ENCODE measurements at regions not wholly inside any gene's neighbourhood (a gene's known extent, or its start where the extent isn't known, plus 50 kb on each side); places are given as distances from the start of the nearest gene placed in this dataset.

- Histone ChIP-seq H3K9me3 (ENCODE audit: control insufficient read depth, insufficient read depth, low read depth, low read length) (no peaks in the 10 kb centered on the region), H3K4me2 (ENCODE audit: extremely low read depth, insufficient read depth, low read length) (no peak overlapping the region), H2AFZ (ENCODE audit: low read length) (no peak overlapping the region), H3K9ac (ENCODE audit: insufficient read depth, low read length) (no peak overlapping the region), H3K27me3 (ENCODE audit: control insufficient read depth, insufficient read depth, low read length) (no peaks in the 10 kb centered on the region), H3K27ac (ENCODE audit: insufficient read depth, low read length) (no peak overlapping the region), H3K79me2 (ENCODE audit: control insufficient read depth, insufficient read depth, low read length) (no peaks in the 10 kb centered on the region), H4K20me1 (ENCODE audit: control insufficient read depth, extremely low read depth, insufficient read depth, low read length) (no peaks in the 10 kb centered on the region), H3K36me3 (ENCODE audit: control insufficient read depth, insufficient read depth, low read length) (no peaks in the 10 kb centered on the region), H3K4me3 (replicated peaks in 1 of 4; ENCODE audit: control extremely low read depth in 1 of 4, insufficient read depth in 1 of 4, low read depth in 3 of 4, low read length in 4 of 4) (no peak overlapping the region), H3K4me1 (ENCODE audit: control insufficient read depth, extremely low read depth, insufficient read depth, low read length) (peaks cover 7% of the 10 kb centered on the region)
- no peak for TF ChIP-seq CTCF (conservative IDR thresholded peaks at IDR 0.05 in 1 of 2, IDR thresholded peaks at IDR 0.05 in 1 of 2; ENCODE audit: low read depth in 1 of 2, low read length in 2 of 2)
- no peak for TF ChIP-seq EZH2 (IDR thresholded peaks at IDR 0.05; ENCODE audit: low read length, missing control alignments)
- no peak for DNase-seq (ENCODE audit: low read depth in 2 of 2)
Measured at GRCh38 chr20:12051206-12052163, 133.8 kb downstream of the BTBD3 start.

- DNase-seq (ENCODE audit: low read depth in 2 of 2), result peak; percentile 14 to 87
- TF ChIP-seq EZH2 (IDR thresholded peaks at IDR 0.05; ENCODE audit: low read length, missing control alignments), result no peak
- TF ChIP-seq CTCF (conservative IDR thresholded peaks at IDR 0.05 in 1 of 2, IDR thresholded peaks at IDR 0.05 in 1 of 2; ENCODE audit: low read depth in 1 of 2, low read length in 2 of 2), result no peak
Measured at GRCh38 chr20:12053353-12053752, 135.7 kb downstream of the BTBD3 start.

GRCh38 chr20:12054556-12054955 lies 136.9 kb downstream of the BTBD3 start:
- Histone ChIP-seq H3K9me3 (ENCODE audit: control insufficient read depth, insufficient read depth, low read depth, low read length) (no peaks in the 10 kb centered on the region), H3K4me2 (ENCODE audit: extremely low read depth, insufficient read depth, low read length) (no peak overlapping the region), H3K36me3 (ENCODE audit: control insufficient read depth, insufficient read depth, low read length) (no peaks in the 10 kb centered on the region), H2AFZ (ENCODE audit: low read length) (no peak overlapping the region), H3K27ac (ENCODE audit: insufficient read depth, low read length) (no peak overlapping the region), H3K4me1 (ENCODE audit: control insufficient read depth, extremely low read depth, insufficient read depth, low read length) (no peaks in the 10 kb centered on the region), H3K4me3 (replicated peaks in 1 of 4; ENCODE audit: control extremely low read depth in 1 of 4, insufficient read depth in 1 of 4, low read depth in 3 of 4, low read length in 4 of 4) (no peak overlapping the region), H3K27me3 (ENCODE audit: control insufficient read depth, insufficient read depth, low read length) (no peaks in the 10 kb centered on the region), H3K9ac (ENCODE audit: insufficient read depth, low read length) (no peak overlapping the region), H3K79me2 (ENCODE audit: control insufficient read depth, insufficient read depth, low read length) (no peaks in the 10 kb centered on the region), H4K20me1 (ENCODE audit: control insufficient read depth, extremely low read depth, insufficient read depth, low read length) (no peaks in the 10 kb centered on the region)
- DNase-seq (ENCODE audit: low read depth in 2 of 2), result no peak
- TF ChIP-seq CTCF (conservative IDR thresholded peaks at IDR 0.05 in 1 of 2, IDR thresholded peaks at IDR 0.05 in 1 of 2; ENCODE audit: low read depth in 1 of 2, low read length in 2 of 2) (no peak), EZH2 (IDR thresholded peaks at IDR 0.05; ENCODE audit: low read length, missing control alignments) (no peak)

More at GRCh38 chr20:12053353-12053752, 135.7 kb downstream of the BTBD3 start:
- Histone ChIP-seq H3K36me3 (ENCODE audit: control insufficient read depth, insufficient read depth, low read length) (no peaks in the 10 kb centered on the region), H2AFZ (ENCODE audit: low read length) (no peak overlapping the region), H3K9ac (ENCODE audit: insufficient read depth, low read length) (no peak overlapping the region), H3K27me3 (ENCODE audit: control insufficient read depth, insufficient read depth, low read length) (no peaks in the 10 kb centered on the region), H4K20me1 (ENCODE audit: control insufficient read depth, extremely low read depth, insufficient read depth, low read length) (no peaks in the 10 kb centered on the region), H3K4me1 (ENCODE audit: control insufficient read depth, extremely low read depth, insufficient read depth, low read length) (peaks cover 4% of the 10 kb centered on the region), H3K27ac (ENCODE audit: insufficient read depth, low read length) (no peak overlapping the region), H3K4me3 (replicated peaks in 1 of 4; ENCODE audit: control extremely low read depth in 1 of 4, insufficient read depth in 1 of 4, low read depth in 3 of 4, low read length in 4 of 4) (no peak overlapping the region), H3K79me2 (ENCODE audit: control insufficient read depth, insufficient read depth, low read length) (no peaks in the 10 kb centered on the region), H3K9me3 (ENCODE audit: control insufficient read depth, insufficient read depth, low read depth, low read length) (no peaks in the 10 kb centered on the region), H3K4me2 (ENCODE audit: extremely low read depth, insufficient read depth, low read length) (no peak overlapping the region)
